Nephron (organoid): ENCODE measurements at regions not wholly inside any gene's neighbourhood (a gene's known extent, or its start where the extent isn't known, plus 50 kb on each side); places are given as distances from the start of the nearest gene placed in this dataset.

ENCODE experiments used
- H3K27ac Mint-ChIP-seq, 3 experiments: 2 replicates each; pipeline ENCODE4 v1.8.0; 2020; ENCODE audit warnings: mixed read lengths in 3 of 3, mild to moderate bottlenecking in 2 of 3, moderate library complexity in 1 of 3
- H3K27me3 Mint-ChIP-seq: 2 replicates; pipeline ENCODE4 v1.8.0; 2021; ENCODE audit warnings: low read depth, mild to moderate bottlenecking, moderate library complexity, mixed read lengths
- H3K36me3 Mint-ChIP-seq: 2 replicates; pipeline ENCODE4 v1.8.0; 2020; ENCODE audit warnings: low read depth, mixed read lengths
- H3K4me1 Mint-ChIP-seq: 2 replicates; pipeline ENCODE4 v1.8.0; 2020; ENCODE audit warnings: mixed read lengths
- H3K4me3 Mint-ChIP-seq, 3 experiments: 2 replicates each; pipeline ENCODE4 v1.8.0; 2020; ENCODE audit warnings: mild to moderate bottlenecking in 3 of 3, mixed read lengths in 3 of 3, moderate library complexity in 2 of 3
- H3K9me3 Mint-ChIP-seq: 2 replicates; pipeline ENCODE4 v1.8.0; 2020; ENCODE audit warnings: mixed read lengths
- TF ChIP-seq, protein P1 (sequence below), 3 experiments: fragments of 200-600 bp; sonication (generic); IDR thresholded peaks; one replicate each; pipeline ENCODE4 v1.5.0; 2021; ENCODE audit warnings: antibody characterized with exemption in 3 of 3; ENCODE audit not compliant: unreplicated experiment in 3 of 3

- Mint-ChIP-seq H3K4me1 (peaks cover 47% of the 10 kb centered on the region), H3K36me3 (no peaks in the 10 kb centered on the region), H3K4me3 (no peak overlapping the region), H3K27ac (peak overlapping the region in 1 of 3 experiments; percentile 13), H3K9me3 (no peaks in the 10 kb centered on the region), H3K27me3 (no peaks in the 10 kb centered on the region)
- TF ChIP-seq, protein P1, sequence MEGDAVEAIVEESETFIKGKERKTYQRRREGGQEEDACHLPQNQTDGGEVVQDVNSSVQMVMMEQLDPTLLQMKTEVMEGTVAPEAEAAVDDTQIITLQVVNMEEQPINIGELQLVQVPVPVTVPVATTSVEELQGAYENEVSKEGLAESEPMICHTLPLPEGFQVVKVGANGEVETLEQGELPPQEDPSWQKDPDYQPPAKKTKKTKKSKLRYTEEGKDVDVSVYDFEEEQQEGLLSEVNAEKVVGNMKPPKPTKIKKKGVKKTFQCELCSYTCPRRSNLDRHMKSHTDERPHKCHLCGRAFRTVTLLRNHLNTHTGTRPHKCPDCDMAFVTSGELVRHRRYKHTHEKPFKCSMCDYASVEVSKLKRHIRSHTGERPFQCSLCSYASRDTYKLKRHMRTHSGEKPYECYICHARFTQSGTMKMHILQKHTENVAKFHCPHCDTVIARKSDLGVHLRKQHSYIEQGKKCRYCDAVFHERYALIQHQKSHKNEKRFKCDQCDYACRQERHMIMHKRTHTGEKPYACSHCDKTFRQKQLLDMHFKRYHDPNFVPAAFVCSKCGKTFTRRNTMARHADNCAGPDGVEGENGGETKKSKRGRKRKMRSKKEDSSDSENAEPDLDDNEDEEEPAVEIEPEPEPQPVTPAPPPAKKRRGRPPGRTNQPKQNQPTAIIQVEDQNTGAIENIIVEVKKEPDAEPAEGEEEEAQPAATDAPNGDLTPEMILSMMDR (IDR thresholded peaks at IDR 0.05; ENCODE audit: unreplicated experiment in 3 of 3), result no peak
Measured at GRCh38 chr3:459311-459670, 262.7 kb downstream of the CHL1 start.

DNA sequence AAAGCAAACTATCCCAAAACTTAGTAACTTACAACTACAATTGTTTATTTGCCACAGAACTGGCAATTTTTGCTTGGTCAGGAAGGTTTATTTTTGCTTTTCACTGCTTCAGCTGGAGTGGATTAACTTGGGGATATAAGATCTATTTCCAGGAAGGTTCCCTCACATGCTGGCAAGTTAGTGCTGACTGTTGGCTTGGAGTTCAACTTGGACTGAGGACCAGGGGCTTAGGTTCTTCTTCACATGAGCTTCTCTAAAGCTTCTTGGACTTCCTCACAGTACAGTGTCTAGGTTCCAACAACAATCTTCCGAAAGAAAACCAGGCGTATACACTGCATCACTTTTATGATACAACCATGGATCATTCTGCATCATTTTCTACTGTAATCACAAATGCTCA is 264.4 kb downstream of the CHL1 start:
- Mint-ChIP-seq H3K4me3 (no peak overlapping the region), H3K9me3 (no peaks in the 10 kb centered on the region), H3K27me3 (no peaks in the 10 kb centered on the region), H3K36me3 (no peaks in the 10 kb centered on the region), H3K4me1 (peaks cover 47% of the 10 kb centered on the region), H3K27ac (no peak overlapping the region)
- TF ChIP-seq, protein P1 (IDR thresholded peaks at IDR 0.05; ENCODE audit: unreplicated experiment in 3 of 3), result no peak

DNA sequence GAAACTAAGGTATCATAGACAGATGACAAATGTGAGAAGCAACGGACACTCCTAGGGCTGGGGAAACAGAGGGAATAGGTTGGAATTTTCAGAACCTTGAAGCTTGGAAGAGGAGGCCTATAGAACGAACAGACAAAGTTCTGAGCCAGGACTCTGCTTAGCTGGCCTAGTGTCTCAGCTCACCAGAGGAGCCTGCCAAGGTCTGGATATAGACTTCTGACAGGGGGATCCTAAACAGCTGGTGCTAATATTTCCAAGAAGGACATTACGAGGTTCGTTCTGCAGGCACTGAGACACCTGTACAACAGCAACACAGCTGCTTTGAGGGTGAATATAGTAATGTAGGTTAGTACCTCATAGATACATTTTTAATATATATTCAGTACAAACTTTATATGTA is 266.3 kb downstream of the CHL1 start:
- H3K9me3 Mint-ChIP-seq, result no peaks in the 10 kb centered on the region
- no peak overlapping the region for H3K4me3 Mint-ChIP-seq
- no peak overlapping the region for H3K27ac Mint-ChIP-seq
- peaks cover 4% of the 10 kb centered on the region for H3K27me3 Mint-ChIP-seq
- TF ChIP-seq, protein P1 (IDR thresholded peaks at IDR 0.05; ENCODE audit: unreplicated experiment in 3 of 3), result no peak
- peaks cover 43% of the 10 kb centered on the region for H3K4me1 Mint-ChIP-seq
- H3K36me3 Mint-ChIP-seq, result no peaks in the 10 kb centered on the region

- Mint-ChIP-seq H3K27ac (no peak overlapping the region), H3K4me1 (peaks cover 36% of the 10 kb centered on the region), H3K36me3 (no peaks in the 10 kb centered on the region), H3K4me3 (no peak overlapping the region), H3K27me3 (peaks cover 4% of the 10 kb centered on the region), H3K9me3 (peaks cover 2% of the 10 kb centered on the region)
- TF ChIP-seq, protein P1 (IDR thresholded peaks at IDR 0.05; ENCODE audit: unreplicated experiment in 3 of 3), result no peak
Measured at GRCh38 chr3:463252-464192, 267.0 kb downstream of the CHL1 start.

DNA sequence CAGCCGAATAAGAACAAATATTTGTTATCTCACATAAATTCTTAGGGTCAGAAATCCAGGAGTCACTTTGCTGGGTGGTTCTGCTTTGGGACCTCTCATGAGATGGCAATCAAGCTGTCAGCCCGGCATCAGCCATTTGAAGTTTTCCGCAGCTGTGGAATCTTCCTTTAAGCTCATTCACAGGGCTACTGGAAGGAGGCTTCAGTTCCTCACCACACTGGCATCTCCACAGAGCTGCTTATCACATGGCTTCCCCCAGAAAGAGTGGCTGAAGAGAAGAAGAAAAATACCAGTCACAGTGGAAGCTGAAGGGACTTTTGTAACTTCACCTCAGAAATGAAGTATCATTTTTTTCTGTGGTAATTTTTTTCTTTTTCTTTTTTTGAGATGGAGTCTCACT is 267.7 kb downstream of the CHL1 start:
- TF ChIP-seq, protein P1 (IDR thresholded peaks at IDR 0.05; ENCODE audit: unreplicated experiment in 3 of 3), result no peak
- Mint-ChIP-seq H3K27ac (no peak overlapping the region), H3K4me3 (no peak overlapping the region), H3K27me3 (peaks cover 4% of the 10 kb centered on the region), H3K4me1 (peaks cover 28% of the 10 kb centered on the region), H3K9me3 (peaks cover 2% of the 10 kb centered on the region), H3K36me3 (no peaks in the 10 kb centered on the region)

GRCh38 chr3:468172-468571 is 271.6 kb downstream of the CHL1 start:
- peaks cover 14% of the 10 kb centered on the region for H3K9me3 Mint-ChIP-seq
- peaks cover 3% of the 10 kb centered on the region for H3K4me1 Mint-ChIP-seq
- H3K27me3 Mint-ChIP-seq, result peaks cover 4% of the 10 kb centered on the region
- H3K27ac Mint-ChIP-seq, result no peak overlapping the region
- H3K4me3 Mint-ChIP-seq, result no peak overlapping the region
- TF ChIP-seq, protein P1 (IDR thresholded peaks at IDR 0.05; ENCODE audit: unreplicated experiment in 3 of 3), result peak; percentile 50 to 62 (median 58)
- peaks cover 4% of the 10 kb centered on the region for H3K36me3 Mint-ChIP-seq
